ENCODE measurements at regions not wholly inside any gene's neighbourhood (a gene's known extent, or its start where the extent isn't known, plus 50 kb on each side); places are given as distances from the start of the nearest gene placed in this dataset.

- DNase-seq: peak; percentile 25
Measured at GRCh38 chr16:82229800-82230619, 60.0 kb upstream of the MPHOSPH6 start.

GRCh38 chr16:82226327-82226726, 56.3 kb upstream of the MPHOSPH6 start:
- DNase-seq: no peak

- DNase-seq: no peak
Measured at GRCh38 chr16:82224821-82225220, 54.8 kb upstream of the MPHOSPH6 start.

- no peak for DNase-seq
Measured at GRCh38 chr16:82220541-82220940, 50.5 kb upstream of the MPHOSPH6 start.
